ENCODE measurements at regions not wholly inside any gene's neighbourhood (a gene's known extent, or its start where the extent isn't known, plus 50 kb on each side); places are given as distances from the start of the nearest gene placed in this dataset.
"Not testable (repeated sequence)": the region's sequence is repeated elsewhere in the genome, so short reads cannot be mapped to it uniquely, and the experiment has no call there.

DNA sequence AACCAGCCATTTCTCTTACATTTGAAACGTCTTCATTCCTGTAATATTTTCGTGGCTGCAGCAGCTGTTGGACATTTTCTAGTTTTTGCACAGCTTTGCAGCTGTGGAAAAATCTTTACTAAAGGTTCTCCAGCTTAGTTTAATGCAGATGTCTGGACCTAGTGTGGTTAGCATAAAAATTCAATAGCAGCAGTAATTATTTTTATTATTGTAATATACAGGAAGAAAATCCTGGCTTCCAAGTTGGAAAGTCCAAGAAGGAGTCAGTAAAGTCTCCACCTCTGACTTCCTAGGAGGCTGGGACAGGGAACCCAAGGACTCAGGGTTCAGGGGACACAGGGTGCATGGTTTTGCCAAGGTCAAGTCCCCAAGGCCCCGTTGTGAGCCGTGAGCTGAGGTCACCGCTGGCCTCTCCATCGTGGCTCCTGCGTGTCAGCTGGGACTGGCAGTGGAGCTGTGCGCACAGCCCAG is 230.6 kb downstream of the FNDC1 start:
- intact Hi-C loops (cut with DNase I): no loop called here
- peak in 4 of 8 donors; percentile 49 to 80 (median 66) for ATAC-seq
- WGBS, 2 donors: 47 to 55% methylated on average over 8 of the region's 8 CpGs
- Histone ChIP-seq H3K9me3 (no peaks in the 10 kb centered on the region), H3K4me1 (peaks cover 0 to 5% (median 0%) of the 10 kb centered on the region in 9 donors), H3K4me3 (no peak overlapping the region), H3K36me3 (no peaks in the 10 kb centered on the region), H3K27me3 (peaks cover 0 to 6% (median 0%) of the 10 kb centered on the region in 7 donors), H3K27ac (no peak overlapping the region)
- TF ChIP-seq, protein P1, sequence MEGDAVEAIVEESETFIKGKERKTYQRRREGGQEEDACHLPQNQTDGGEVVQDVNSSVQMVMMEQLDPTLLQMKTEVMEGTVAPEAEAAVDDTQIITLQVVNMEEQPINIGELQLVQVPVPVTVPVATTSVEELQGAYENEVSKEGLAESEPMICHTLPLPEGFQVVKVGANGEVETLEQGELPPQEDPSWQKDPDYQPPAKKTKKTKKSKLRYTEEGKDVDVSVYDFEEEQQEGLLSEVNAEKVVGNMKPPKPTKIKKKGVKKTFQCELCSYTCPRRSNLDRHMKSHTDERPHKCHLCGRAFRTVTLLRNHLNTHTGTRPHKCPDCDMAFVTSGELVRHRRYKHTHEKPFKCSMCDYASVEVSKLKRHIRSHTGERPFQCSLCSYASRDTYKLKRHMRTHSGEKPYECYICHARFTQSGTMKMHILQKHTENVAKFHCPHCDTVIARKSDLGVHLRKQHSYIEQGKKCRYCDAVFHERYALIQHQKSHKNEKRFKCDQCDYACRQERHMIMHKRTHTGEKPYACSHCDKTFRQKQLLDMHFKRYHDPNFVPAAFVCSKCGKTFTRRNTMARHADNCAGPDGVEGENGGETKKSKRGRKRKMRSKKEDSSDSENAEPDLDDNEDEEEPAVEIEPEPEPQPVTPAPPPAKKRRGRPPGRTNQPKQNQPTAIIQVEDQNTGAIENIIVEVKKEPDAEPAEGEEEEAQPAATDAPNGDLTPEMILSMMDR (IDR thresholded peaks at IDR 0.05): no peak
- no peak for DNase-seq

DNA sequence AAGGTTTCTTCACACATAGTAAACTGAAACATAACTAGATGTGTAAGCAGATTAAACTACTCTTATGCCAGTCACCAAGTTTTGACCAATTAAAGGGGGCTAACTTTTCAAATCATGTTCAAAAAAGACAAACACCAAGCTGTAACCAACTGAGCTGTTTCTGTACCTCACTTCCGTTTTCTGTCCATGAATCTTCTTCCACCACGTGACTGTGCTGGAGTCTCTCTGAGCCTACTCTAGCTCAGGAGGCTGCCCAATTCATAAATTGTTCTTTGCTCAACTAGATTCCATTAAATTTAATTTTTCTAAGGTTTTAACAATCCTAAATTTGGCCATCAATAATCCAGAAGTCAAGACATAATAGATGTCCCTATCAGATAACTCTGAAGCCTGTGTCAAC is 229.4 kb downstream of the FNDC1 start:
- Histone ChIP-seq H3K4me1 (peaks cover 0 to 5% (median 0%) of the 10 kb centered on the region in 9 donors), H3K9me3 (no peaks in the 10 kb centered on the region), H3K4me3 (no peak overlapping the region), H3K27ac (no peak overlapping the region), H3K27me3 (peaks cover 0 to 12% (median 0%) of the 10 kb centered on the region in 7 donors), H3K36me3 (no peaks in the 10 kb centered on the region)
- DNase-seq (no peak), ATAC-seq (no peak)
- whole genome bisulfite sequencing, 2 donors: 87 to 88% methylated on average over 2 of the region's 2 CpGs
- TF ChIP-seq, protein P1 (IDR thresholded peaks at IDR 0.05): no peak
- intact Hi-C loops (cut with DNase I): no loop called here

DNA sequence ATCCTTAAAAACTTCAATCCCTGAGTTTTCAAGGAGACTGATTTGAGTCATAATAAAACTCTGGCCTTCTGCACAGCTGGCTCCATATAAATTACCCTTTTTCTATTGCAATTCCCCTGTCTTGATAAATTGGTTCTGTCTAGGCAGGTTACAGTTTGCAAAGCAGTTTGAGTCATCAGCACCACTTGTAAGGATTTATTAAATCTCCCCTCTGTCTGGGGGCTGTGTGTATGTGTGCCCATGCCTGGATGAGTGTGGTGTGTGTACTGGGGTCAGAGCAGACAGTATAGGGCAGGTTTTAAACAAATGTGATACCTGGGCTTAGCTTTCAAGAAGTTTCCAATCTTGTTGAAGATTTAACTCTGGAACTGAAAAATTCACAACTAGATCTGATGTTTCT is 228.6 kb downstream of the FNDC1 start:
- DNase-seq: no peak
- H3K9me3 ChIP-seq: no peaks in the 10 kb centered on the region
- no peak overlapping the region for H3K4me3 ChIP-seq
- TF ChIP-seq, protein P1 (IDR thresholded peaks at IDR 0.05): no peak
- peaks cover 0 to 5% (median 0%) of the 10 kb centered on the region in 9 donors for H3K4me1 ChIP-seq
- intact Hi-C loops (cut with DNase I): no loop called here
- no peak overlapping the region for H3K27ac ChIP-seq
- no peaks in the 10 kb centered on the region for H3K36me3 ChIP-seq
- peaks cover 0 to 12% (median 0%) of the 10 kb centered on the region in 7 donors for H3K27me3 ChIP-seq
- ATAC-seq: no peak

DNA sequence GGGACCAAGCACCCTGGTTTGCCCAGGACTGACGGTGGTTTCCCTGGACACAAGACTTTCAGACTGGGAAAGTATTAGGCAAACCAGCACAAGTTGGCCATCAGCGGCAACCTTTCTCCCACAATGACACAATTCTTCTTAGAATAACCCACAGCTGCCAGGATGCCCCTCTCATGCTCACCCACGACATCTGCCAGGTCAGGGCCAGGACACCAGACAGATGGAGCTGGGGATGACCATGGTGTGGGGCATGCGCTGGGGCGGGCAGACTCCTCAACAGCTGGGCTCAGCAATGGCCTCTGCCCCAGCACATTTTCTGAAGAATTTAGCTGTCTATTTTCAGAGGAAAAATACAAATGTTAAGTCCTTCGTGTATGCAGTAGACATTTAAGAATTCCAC is 226.4 kb downstream of the FNDC1 start:
- no peak for ATAC-seq
- intact Hi-C loops (cut with DNase I): no loop called here
- 82% methylated on average over 6 of the region's 6 CpGs for WGBS, 2 donors

DNA sequence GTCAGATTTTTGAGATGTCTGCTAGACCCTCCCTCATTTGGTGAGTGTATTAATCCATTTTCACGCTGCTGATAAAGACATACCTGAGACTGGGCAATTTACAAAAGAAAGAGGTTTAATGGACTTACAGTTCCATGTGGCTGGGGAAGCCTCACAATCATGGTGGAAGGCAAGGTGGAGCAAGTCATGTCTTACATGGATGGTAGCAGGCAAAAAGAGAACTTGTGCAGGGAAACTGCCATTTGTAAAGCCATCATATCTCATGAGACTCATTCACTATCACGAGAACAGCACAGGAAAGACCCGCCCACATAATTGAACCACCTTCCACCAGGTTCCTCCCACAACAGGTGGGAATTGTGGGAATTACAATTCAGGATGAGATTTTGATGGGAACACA is 223.5 kb downstream of the FNDC1 start:
- 80 to 83% methylated on average over 3 of the region's 3 CpGs for WGBS, 2 donors
- H3K36me3 ChIP-seq; ATAC-seq; H3K4me1 ChIP-seq; DNase-seq; H3K27ac ChIP-seq; H3K27me3 ChIP-seq; intact Hi-C loops (cut with DNase I); H3K9me3 ChIP-seq; H3K4me3 ChIP-seq: not testable (repeated sequence)

More for the DNA sequence above, 226.4 kb downstream of the FNDC1 start:
- H3K36me3 ChIP-seq: no peaks in the 10 kb centered on the region
- H3K4me3 ChIP-seq: no peak overlapping the region
- no peak for DNase-seq
- H3K9me3 ChIP-seq: no peaks in the 10 kb centered on the region
- peaks cover 0 to 5% (median 0%) of the 10 kb centered on the region in 9 donors for H3K4me1 ChIP-seq
- TF ChIP-seq, protein P1 (IDR thresholded peaks at IDR 0.05): no peak
- H3K27me3 ChIP-seq: peaks cover 0 to 9% (median 0%) of the 10 kb centered on the region in 7 donors
- no peak overlapping the region for H3K27ac ChIP-seq
